ENCODE measurements at regions not wholly inside any gene's neighbourhood (a gene's known extent, or its start where the extent isn't known, plus 50 kb on each side); places are given as distances from the start of the nearest gene placed in this dataset.

DNA sequence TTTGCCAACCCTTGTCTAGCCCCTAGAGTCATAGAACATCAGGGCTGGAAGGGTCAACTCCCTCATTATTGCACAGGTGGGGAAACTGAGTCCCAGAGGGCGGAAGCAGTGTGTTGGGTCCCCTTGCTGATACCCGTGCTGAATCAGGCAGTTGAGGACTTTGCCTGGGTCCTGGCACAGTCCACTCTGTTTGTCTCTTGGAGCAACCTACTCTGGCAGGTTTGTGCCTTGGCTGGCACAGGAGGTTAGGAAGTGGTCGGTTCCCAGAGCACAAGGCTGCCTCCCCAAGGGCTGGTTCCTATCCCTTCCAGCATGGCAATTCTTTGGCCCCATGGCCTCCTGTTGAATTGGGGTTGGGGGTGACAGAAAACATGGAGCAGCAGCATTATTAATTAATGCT lies 94.5 kb upstream of the SHB start:
- Histone ChIP-seq H3K23me2 (ENCODE audit: insufficient read length, low read depth, low read length, poor library complexity, severe bottlenecking) (no peaks in the 10 kb centered on the region), H3K9me3 (ENCODE audit: control insufficient read depth, low read depth, low read length) (no peaks in the 10 kb centered on the region), H2BK15ac (ENCODE audit: low read depth, low read length) (no peak overlapping the region), H3K56ac (ENCODE audit: insufficient read length, low read depth, low read length) (no peak overlapping the region), H3K4me1 (ENCODE audit: insufficient read depth, low read length) (no peaks in the 10 kb centered on the region), H3K4ac (ENCODE audit: low read depth, low read length) (no peak overlapping the region), H3K79me1 (ENCODE audit: insufficient read depth, low read depth, low read length, poor library complexity, severe bottlenecking) (no peaks in the 10 kb centered on the region), H4K5ac (ENCODE audit: insufficient read length, low read depth, low read length) (no peak overlapping the region), H3K14ac (ENCODE audit: insufficient read depth, low read length) (no peak overlapping the region), H3K4me2 (ENCODE audit: insufficient read depth, insufficient read length, low read length) (no peak overlapping the region), H3K27me3 (ENCODE audit: insufficient read depth, low read length) (no peaks in the 10 kb centered on the region), H2AK5ac (ENCODE audit: insufficient read length, low read length) (no peak overlapping the region), H3K79me2 (ENCODE audit: insufficient read depth, low read length) (no peaks in the 10 kb centered on the region), H2BK120ac (ENCODE audit: low read depth, low read length, poor library complexity, severe bottlenecking) (no peak overlapping the region), H3K9ac (ENCODE audit: extremely low read depth, insufficient read length, low read length) (no peak overlapping the region), H3K18ac (ENCODE audit: insufficient read length, low read depth, low read length) (no peak overlapping the region), H2BK20ac (ENCODE audit: low read depth, low read length, poor library complexity, severe bottlenecking) (no peak overlapping the region), H2BK12ac (ENCODE audit: insufficient read length, low read depth, low read length) (no peak overlapping the region), H3T11ph (ENCODE audit: low read length) (no peak overlapping the region), H4K91ac (ENCODE audit: insufficient read length, low read depth, low read length) (no peak overlapping the region), H3K27ac (ENCODE audit: insufficient read length, low read depth, low read length) (no peak overlapping the region), H2BK5ac (ENCODE audit: insufficient read length, low read length) (no peak overlapping the region), H4K8ac (replicated peaks; ENCODE audit: insufficient read length, low read depth, low read length) (no peak overlapping the region), H4K20me1 (ENCODE audit: control insufficient read depth, insufficient read depth, insufficient read length) (no peaks in the 10 kb centered on the region), H2AFZ (ENCODE audit: low read length) (no peak overlapping the region), H3K23ac (ENCODE audit: insufficient read length, low read depth, low read length) (no peak overlapping the region)
- no CpG with 5 or more reads among the region's 3 CpGs for WGBS (ENCODE audit: extremely low coverage, insufficient read length, low lambda C conversion rate)
- Mint-ChIP-seq H3K36me3 (ENCODE audit: insufficient read depth in 1 of 3, low read depth in 3 of 3) (no peaks in the 10 kb centered on the region), H3K27ac (no peak overlapping the region), H3K9me3 (no peaks in the 10 kb centered on the region), H3K4me3 (no peak overlapping the region), H3K4me1 (peaks cover 0 to 2% of the 10 kb centered on the region in 2 experiments; a peak in 2 of 4 replicates), H3K27me3 (ENCODE audit: low read depth) (peaks cover 50% of the 10 kb centered on the region)
- TF ChIP-seq, protein P1, sequence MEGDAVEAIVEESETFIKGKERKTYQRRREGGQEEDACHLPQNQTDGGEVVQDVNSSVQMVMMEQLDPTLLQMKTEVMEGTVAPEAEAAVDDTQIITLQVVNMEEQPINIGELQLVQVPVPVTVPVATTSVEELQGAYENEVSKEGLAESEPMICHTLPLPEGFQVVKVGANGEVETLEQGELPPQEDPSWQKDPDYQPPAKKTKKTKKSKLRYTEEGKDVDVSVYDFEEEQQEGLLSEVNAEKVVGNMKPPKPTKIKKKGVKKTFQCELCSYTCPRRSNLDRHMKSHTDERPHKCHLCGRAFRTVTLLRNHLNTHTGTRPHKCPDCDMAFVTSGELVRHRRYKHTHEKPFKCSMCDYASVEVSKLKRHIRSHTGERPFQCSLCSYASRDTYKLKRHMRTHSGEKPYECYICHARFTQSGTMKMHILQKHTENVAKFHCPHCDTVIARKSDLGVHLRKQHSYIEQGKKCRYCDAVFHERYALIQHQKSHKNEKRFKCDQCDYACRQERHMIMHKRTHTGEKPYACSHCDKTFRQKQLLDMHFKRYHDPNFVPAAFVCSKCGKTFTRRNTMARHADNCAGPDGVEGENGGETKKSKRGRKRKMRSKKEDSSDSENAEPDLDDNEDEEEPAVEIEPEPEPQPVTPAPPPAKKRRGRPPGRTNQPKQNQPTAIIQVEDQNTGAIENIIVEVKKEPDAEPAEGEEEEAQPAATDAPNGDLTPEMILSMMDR (conservative IDR thresholded peaks at IDR 0.05), result no peak
- no peak for DNase-seq

All from H9 (cell line).